ENCODE measurements at regions not wholly inside any gene's neighbourhood (a gene's known extent, or its start where the extent isn't known, plus 50 kb on each side); places are given as distances from the start of the nearest gene placed in this dataset.

- DNase-seq (ENCODE audit: low spot score): peak; percentile 76
These were observed 108.3 kb upstream of the PHACTR3 start for GRCh38 chr20:59495894-59496510.

- DNase-seq (ENCODE audit: low spot score): no peak
These were observed 106.0 kb upstream of the PHACTR3 start for GRCh38 chr20:59498291-59498690.

DNA sequence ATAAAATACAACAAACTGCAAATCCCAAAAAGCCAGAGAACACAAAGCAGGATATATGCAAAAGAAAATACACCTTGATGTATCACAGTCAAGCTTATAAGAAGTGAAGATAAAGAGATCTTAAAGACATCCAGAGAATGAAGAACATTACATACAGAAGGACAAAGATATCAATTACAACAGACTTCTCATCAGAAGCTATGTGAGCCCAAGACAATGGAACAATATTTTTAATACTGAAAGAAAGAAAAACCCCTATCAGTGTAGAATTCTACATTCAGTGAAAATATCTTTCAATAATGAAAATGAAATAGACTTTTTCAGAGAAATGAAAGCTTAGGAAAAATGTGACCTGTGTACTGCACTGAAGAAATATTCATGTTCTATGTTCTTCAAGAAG, 104.5 kb upstream of the PHACTR3 start:
- DNase-seq (ENCODE audit: low spot score): no peak

DNA sequence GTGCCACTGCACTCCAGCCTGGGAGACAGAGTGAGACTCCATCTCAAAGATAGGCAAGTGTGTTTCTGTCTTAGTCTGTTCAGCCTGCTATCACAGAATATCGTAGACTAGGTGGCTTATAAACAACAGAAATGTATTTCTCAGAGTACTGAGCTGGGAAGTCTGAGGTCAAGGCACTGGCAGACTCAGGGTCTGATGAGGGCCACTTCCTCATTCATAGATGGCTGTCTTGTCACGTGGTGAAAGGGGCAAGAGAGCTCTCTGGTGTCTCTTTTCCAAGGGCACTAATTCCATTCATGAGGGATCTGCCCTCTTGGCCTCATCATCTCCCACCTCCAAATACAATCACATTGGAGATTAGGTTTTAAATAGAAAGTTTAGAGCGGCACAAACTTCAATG, 95.6 kb upstream of the PHACTR3 start:
- no peak for DNase-seq (ENCODE audit: low spot score)

GRCh38 chr20:59512651-59513050, 91.7 kb upstream of the PHACTR3 start:
- DNase-seq (ENCODE audit: low spot score): no peak

DNA sequence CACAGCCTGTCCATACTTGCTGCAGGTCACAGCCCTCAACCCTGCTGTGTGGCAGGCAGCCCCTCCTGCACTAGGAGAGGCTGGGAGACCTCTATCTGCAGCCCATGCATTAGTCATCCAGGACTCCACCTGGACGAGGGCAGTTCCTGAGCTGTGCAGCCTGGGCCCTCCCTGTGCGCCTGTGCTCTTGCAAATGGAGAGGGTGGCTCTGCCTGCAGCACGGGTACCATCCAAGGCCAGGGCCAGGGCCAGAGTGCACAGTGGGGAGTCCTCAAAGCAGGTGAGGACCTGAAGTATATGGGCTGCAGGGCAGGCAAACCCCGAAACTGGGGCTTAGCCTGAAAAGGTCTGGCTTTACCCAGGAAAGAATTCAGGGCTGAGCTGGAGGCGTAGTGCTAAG, 89.8 kb upstream of the PHACTR3 start:
- no peak for DNase-seq (ENCODE audit: low spot score)

GRCh38 chr20:59515013-59515905, 89.1 kb upstream of the PHACTR3 start:
- peak; percentile 84 for DNase-seq (ENCODE audit: low spot score)

GRCh38 chr20:59515906-59516209, 88.5 kb upstream of the PHACTR3 start:
- DNase-seq (ENCODE audit: low spot score): no peak

- DNase-seq (ENCODE audit: low spot score): peak; percentile 69
These were observed 85.2 kb upstream of the PHACTR3 start for GRCh38 chr20:59518881-59519706.

GRCh38 chr20:59519707-59520014, 84.7 kb upstream of the PHACTR3 start:
- DNase-seq (ENCODE audit: low spot score): no peak

DNA sequence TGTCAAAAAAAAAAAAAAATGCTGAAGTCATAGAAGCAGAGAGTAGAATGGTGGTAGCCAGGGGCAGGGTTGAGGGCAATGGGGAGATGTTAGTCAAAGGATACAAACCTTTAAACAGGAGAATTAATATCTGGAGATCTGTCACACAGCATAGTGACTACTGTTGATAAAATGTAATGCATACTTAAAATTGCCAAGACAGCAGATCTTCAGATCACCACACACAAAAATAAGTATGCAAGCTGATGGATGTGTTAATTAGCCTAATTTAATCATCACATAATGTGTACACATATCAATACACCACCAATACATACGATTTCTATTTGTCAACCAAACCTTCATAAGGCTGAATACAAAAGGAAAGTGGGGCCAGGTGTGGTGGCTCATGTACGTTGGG, 83.5 kb upstream of the PHACTR3 start:
- no peak for DNase-seq (ENCODE audit: low spot score)

DNA sequence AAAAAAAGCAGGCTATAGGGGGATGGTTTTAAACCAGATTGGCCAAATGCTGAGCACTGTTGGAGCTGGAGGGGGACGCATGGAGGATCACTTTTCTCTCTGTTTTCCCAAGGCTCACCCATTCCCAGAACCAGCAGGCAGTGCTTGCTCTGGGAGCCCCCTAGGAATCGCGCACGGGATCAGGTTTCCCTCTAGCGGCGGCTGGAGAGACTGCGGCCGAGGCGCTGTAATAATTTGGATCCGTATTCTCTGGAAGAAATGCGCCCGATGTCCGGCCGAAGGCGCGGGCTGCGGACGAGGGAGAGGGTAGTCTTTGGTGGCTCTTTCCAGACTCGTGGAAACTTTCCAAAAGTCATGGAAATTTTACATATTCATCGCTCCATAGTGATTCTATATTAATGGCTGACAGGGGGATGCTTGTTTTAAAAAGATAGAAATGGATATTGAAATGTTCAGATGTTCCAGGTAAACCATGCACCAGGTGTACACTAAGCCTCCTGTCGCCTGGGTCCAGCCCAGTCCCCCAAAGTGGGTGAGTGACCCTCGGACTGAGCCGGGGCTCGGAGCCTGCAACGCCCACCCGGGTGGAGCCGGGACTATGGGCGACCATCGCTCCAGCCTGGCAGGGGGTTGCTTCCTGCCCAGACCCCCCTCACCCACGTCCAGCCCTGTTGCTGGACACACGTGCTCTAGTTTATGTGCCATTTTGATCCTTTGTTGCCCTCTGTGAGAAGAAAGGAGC, 78.7 kb upstream of the PHACTR3 start:
- peak; percentile 69 for DNase-seq (ENCODE audit: low spot score)

DNA sequence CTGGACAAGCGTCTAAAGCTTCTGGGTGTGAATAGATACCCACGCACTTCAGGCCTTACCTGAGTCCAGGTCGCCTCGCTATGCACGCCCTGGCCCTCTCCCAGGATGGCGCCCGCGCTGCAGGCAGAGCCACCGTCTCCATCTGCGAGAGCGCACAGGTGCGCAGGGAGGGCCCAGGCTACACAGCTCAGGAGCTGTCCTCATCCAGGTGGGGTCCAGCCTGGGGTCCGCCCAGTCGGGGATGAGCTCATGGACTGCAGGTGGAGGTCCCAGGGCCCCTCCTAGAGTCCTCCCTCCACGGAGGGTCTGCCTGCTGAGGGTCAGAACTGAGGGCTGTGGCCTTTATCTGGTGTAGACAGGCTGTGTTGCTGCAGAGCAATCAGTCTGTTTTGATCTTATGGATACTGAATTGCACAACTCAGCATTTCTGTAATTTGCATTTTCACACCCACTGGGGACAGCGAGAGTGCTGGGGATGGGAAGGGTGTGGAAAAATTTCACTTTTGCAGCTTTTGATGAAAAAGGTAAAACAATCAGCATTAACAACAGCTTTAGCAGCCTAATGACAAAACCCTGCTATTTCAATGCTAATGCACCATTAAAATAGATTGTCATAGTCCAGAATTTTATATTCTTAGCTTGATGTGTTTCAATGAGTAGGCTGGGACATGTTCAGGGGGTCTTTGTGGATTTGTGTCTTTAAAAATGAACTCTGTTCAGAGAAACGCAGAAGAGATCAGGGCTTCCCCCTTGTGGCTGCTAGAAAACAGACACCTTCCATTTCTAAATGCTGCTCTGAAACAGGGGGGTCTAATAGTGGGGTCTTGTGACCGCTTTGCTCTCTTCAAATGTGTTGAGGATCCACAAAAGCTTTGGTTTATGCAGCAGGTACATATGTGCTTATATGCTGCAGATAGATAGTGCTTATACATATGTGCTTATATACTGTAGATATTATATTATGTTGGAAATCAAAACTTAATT, 77.8 kb upstream of the PHACTR3 start:
- peak; percentile 10 for DNase-seq (ENCODE audit: low spot score)

DNA sequence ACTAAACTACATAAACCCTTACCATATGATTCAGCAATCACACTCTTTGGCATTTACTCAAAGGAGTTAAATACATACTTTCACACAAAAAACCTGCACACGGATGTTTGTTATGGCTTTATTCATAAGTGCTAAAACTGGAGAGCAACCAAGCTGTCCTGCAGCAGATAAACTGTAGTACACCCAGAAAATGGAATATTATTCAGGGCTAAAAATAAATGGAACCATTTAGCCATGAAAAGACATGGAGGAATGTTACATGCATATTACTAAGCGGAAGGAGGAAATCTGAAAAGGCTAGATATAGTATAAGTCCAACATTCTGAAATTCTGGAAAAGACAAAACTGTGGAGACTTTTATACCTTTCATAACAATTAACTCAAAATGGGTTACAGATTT, 73.6 kb upstream of the PHACTR3 start:
- no peak for DNase-seq (ENCODE audit: low spot score)

DNA sequence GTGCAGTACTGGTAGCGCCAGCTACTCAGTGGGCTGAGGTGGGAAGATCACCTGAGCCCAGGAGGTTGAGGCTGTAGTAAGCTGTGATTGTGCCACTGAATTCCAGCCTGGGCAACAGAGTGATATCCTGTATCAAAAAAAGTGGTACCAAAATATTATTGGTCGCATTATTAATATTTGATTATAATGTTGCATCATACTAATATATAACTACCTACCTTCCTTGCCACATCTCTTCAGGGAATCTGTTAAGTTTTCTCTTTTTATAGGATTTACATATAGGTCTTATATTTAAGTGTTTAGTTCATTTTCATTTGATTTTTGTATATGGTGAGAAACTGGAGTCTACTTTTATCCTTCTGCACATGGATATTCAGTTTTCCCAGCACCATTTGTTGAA, 66.3 kb upstream of the PHACTR3 start:
- no peak for DNase-seq (ENCODE audit: low spot score)

GRCh38 chr20:59547596-59547995, 56.7 kb upstream of the PHACTR3 start:
- DNase-seq (ENCODE audit: low spot score): no peak

Measured in AG08395 (cell line).